DMS53 (cell line): ENCODE measurements at regions not wholly inside any gene's neighbourhood (a gene's known extent, or its start where the extent isn't known, plus 50 kb on each side); places are given as distances from the start of the nearest gene placed in this dataset.
"Not testable (repeated sequence)": the region's sequence is repeated elsewhere in the genome, so short reads cannot be mapped to it uniquely, and the experiment has no call there.

Experiments
- DNase-seq: peaks from one replicate; lab custom pipeline; 2025; lab: John Stamatoyannopoulos, UW

- DNase-seq: not testable (repeated sequence)
These were observed 3051.6 kb downstream of the RPIA start for GRCh38 chr2:91742973-91743490.

- DNase-seq: not testable (repeated sequence)
These were observed 3052.4 kb downstream of the RPIA start for GRCh38 chr2:91743910-91744309.

- DNase-seq: not testable (repeated sequence)
These were observed 3053.2 kb downstream of the RPIA start for GRCh38 chr2:91744700-91745141.

DNA sequence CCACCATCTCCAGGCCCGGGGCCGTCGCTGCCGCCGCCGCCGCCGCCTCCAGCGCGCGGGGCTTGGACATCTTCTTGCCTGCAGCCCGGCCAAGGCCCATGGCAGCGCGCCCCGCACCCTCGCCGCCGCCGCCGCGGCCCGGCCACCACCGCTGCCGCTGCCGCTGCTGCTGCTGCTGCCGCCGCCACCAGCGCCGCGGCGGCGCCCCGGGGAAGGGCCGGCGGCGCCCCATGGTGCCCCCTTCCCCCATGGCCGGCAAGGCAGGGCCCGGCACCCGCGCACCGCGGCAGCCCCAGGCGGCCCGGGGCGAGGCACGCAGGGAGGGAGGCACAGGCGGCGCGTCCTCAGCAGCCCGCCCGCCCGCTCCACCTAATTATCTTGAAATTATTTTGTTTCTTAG is 3057.4 kb downstream of the RPIA start:
- no peak for DNase-seq

GRCh38 chr2:91749665-91750064 is 3058.2 kb downstream of the RPIA start:
- not testable (repeated sequence) for DNase-seq

DNA sequence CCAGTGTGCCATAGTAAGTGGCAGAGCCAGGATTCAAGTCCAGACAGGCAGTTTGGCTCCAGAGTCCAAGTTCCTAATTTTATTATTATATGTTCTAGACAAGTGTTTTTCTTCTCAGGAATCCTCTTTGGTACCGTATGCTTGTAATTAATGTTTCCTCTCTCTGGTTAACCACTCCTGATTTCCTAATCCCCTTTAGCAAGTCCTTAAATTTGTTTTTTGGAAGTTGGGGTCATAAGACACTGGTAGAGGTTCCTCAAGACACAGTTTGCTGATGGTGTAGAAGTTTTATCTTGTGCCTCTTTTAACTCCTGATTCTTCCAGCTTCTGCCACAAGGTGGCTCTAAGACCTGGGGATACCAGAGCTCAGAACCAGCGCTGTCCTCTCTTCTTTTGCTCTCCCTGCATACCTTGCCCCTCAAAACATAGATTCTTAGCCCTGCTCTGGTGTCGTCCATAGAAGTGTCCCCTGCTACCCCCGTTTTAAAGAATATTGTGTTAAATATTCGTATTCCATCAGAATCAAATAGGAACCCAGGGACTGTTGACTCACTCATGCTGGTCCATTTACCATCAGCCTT is 3068.0 kb downstream of the RPIA start:
- not testable (repeated sequence) for DNase-seq

DNA sequence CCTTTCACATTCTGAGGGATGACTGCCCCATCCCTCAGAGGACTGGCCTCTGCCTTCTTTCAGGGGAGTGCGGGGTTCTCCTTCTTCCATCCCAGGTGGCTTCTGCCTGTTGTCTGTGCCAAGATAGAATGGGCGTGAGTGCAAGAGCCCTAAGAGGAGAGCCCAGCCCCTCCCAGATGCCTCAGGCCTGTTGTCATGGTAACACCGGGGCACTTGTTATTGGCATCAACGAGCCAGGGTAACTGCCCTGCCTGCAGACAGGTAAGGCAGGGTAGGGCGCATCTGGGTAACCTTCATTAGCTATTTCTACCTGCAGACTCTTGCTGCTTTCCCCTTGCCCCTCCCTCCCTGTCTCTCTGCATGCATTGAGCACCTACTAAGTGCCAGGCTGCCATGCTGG is 3069.2 kb downstream of the RPIA start:
- not testable (repeated sequence) for DNase-seq

- not testable (repeated sequence) for DNase-seq
These were observed 3070.8 kb downstream of the RPIA start for GRCh38 chr2:91762312-91762711.

DNA sequence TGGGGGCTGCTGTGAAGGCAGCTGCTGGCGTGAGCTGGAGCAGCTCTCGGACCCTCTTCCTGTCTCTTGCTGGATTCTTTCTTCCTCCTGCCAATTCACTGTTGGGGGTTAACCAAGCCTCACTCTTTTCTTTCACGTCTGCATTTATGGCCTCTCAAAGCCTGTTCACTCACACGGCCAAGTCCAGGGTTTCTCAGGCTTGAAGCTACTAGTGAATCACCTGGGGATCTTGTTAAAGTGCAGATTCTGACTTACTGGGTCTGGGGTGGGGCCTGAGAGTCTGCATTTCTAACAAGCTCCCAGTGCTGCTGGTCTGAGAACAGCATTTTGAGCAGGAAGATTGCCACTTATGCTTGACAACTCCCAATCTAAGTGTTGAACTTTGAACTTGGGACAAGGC is 3072.2 kb downstream of the RPIA start:
- not testable (repeated sequence) for DNase-seq

DNA sequence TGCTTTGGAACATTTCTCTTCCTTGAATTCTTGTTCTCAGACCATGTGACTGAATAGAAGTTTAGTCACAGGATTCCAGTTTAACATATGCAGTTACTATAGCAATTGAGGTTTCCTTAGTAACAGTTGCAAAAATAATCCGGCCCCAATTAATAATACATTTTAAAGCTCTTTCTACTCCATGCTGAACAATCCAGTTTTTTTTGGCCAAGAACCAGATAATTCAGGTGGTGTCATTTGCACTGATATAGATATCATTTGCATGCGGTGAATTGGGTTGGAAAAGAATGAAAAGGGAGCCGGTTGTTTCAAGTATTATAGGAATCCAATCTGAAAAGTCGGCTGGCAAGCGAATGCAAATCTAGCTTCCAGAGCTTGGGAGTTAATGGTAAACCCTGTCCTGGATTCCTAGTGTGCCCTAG is 3073.1 kb downstream of the RPIA start:
- DNase-seq: not testable (repeated sequence)

GRCh38 chr2:91765018-91765754 is 3073.7 kb downstream of the RPIA start:
- DNase-seq: not testable (repeated sequence)

GRCh38 chr2:91766349-91767048 is 3075.0 kb downstream of the RPIA start:
- DNase-seq: peak; percentile 48

GRCh38 chr2:91768301-91768700 is 3076.8 kb downstream of the RPIA start:
- DNase-seq: not testable (repeated sequence)

DNA sequence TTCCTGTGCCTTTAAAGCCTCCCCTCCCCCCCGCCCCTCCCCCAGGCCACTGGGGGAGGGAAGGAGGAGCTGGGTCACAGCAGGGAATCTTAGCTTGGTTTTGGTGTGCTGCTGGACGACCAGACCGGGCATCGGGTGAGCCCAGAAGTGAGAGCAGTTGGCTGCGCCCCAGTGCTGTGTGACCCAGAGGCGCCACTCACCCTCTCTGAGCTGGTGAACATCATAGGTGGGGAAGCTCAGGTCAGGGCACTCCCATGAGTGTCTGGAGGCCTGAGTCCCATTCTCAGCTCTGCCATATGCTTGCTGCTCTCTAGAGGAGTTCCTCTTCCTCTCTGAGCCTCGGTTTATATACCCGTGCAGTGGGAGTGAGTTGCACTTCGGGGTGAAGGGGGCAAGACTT is 3077.5 kb downstream of the RPIA start:
- not testable (repeated sequence) for DNase-seq

GRCh38 chr2:91770046-91770575 is 3078.6 kb downstream of the RPIA start:
- not testable (repeated sequence) for DNase-seq

- not testable (repeated sequence) for DNase-seq
These were observed 3080.1 kb downstream of the RPIA start for GRCh38 chr2:91771604-91772003.

DNA sequence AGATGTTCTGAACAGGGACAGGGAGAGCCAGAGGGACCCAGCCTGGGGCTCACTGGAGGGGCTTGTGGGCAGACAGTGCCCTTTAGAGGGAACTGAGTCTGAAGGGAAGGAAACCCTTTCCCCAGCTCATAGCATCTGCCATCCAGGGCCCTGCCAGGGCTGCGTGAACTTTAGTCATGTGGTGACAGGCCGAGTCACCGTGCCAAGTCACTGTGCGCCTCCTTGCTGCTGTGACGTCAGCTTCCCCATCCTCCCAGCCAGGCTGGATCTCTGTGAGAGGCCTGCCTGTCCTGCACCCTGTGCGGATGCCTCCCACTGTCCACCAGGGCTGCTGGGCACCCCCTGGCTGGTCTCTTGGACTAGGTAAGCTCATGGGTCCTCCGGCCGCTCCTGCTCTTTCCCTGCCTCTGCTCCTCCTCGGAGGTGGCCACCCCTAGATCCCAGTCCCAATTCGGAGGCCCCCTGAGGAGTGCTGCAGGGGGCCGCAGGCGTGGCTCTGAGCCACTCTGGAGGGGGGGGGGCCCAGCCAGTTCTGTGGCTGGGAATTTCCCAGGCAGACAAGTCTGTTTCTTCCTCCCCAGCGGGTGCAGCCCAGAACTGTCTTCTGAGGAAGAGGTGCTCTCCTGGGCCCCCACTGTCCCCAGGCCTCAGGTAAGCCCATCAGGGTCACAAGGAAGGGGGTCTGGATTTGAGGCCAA is 3080.9 kb downstream of the RPIA start:
- not testable (repeated sequence) for DNase-seq

- not testable (repeated sequence) for DNase-seq
These were observed 3082.3 kb downstream of the RPIA start for GRCh38 chr2:91773810-91774209.

DNA sequence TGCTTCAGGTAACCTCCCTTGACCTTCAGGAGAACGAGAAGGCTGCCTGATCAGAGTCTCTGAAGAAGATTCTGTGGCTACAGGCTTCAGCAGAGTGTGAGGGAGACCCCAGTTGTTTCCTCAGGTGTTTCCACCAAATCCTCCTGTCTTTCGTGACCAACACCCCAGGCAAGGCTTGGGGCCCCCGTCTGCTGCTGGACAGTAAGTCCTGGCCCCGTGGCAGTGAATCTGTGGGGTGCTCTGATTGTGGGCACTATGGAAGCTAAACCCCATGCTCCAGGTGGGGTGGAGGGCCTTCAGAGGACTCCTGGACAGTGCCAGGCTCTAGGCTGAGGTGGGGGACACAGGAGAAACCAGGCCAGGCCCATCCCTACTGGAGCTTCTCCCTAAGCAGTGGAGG is 3083.7 kb downstream of the RPIA start:
- DNase-seq: not testable (repeated sequence)

DNA sequence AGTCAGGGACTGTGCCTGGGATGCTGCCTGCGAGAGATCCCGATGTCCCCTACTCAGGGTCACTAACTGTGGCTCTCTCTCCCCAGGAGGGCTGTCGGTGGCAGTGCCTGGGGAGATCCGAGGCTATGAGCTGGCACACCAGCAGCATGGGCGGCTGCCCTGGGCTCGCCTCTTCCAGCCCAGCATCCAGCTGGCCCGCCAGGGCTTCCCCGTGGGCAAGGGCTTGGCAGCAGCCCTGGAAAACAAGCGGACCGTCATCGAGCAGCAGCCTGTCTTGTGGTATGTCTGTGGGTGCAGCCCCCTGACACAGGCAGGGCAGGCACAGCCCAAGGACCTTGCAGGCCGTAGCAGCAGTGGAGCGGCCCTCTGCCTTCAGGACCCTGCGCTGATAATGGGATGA is 3088.9 kb downstream of the RPIA start:
- DNase-seq: not testable (repeated sequence)

GRCh38 chr2:91809391-91809790 is 3061.8 kb upstream of the TEKT4 start:
- not testable (repeated sequence) for DNase-seq
